Chondrocyte (in vitro differentiated cells): ENCODE measurements at regions not wholly inside any gene's neighbourhood (a gene's known extent, or its start where the extent isn't known, plus 50 kb on each side); places are given as distances from the start of the nearest gene placed in this dataset.

Experiments used
- DNase-seq: peaks from one replicate; pipeline ENCODE4 v3.0.0; 2021; ENCODE audit warnings: mixed read lengths, low spot score
- H3K27ac Mint-ChIP-seq: one replicate; pipeline ENCODE4 v1.8.0; 2021; ENCODE audit warnings: mild to moderate bottlenecking, moderate library complexity, mixed read lengths; ENCODE audit not compliant: unreplicated experiment
- H3K27me3 Mint-ChIP-seq: 2 replicates; pipeline ENCODE4 v1.8.0; 2021; ENCODE audit warnings: low read depth, mixed read lengths
- H3K36me3 Mint-ChIP-seq: 2 replicates; pipeline ENCODE4 v1.8.0; 2021; ENCODE audit warnings: low read depth, mixed read lengths
- H3K4me1 Mint-ChIP-seq: 2 replicates; pipeline ENCODE4 v1.8.0; 2021; ENCODE audit warnings: low read depth, mild to moderate bottlenecking, mixed read lengths
- H3K4me3 Mint-ChIP-seq: one replicate; pipeline ENCODE4 v1.8.0; 2021; ENCODE audit warnings: mild to moderate bottlenecking, moderate library complexity, mixed read lengths; ENCODE audit not compliant: unreplicated experiment
- H3K9me3 Mint-ChIP-seq: 2 replicates; pipeline ENCODE4 v1.8.0; 2021; ENCODE audit warnings: low read depth, mixed read lengths
- TF ChIP-seq, protein P1 (sequence below): fragments of 200-600 bp; sonication (generic); IDR thresholded peaks from 2 replicates; pipeline ENCODE4 v1.5.0; 2021; ENCODE audit warnings: antibody characterized with exemption, mild to moderate bottlenecking, moderate library complexity

DNA sequence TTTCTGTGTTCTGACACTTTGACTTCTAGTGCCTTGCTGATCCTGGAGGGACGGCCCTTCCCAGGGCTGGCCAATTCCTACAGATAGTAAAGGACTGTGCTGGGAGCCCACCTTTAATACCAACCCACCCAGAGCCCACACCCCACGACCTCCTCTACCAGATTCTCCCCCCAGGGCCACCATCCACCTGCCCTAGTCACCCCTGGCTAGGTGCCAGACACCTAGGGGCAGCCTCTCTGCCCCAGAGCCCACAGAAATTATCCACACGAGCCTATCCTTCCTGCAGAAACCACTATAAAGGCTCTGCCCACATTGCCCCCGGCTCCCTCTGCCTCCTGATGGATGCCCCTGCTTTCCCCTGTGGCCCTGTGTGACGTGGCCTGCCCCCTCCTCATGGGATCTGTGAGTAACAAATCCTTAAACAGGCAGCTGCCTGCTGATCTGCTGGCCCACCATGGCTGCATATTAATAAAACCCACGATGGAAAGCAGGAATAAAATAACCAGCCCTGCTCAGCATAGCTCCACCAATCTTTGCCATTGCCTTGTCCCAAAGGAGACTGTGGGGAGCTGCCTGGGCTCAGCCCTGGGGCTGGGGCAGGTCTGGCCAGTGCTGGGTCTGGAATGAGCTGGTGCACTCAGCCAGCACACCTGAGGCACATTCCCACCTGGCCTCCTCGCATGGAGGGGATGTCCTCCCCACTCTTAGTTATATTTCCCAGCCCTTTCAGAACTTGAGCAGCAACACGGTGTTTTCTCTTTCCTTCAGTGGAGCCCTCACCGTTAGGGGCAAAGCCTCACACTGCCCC is 488.5 kb downstream of the NPHP4 start:
- DNase-seq: peak; percentile 71
- H3K27ac Mint-ChIP-seq: no peak overlapping the region
- TF ChIP-seq, protein P1, sequence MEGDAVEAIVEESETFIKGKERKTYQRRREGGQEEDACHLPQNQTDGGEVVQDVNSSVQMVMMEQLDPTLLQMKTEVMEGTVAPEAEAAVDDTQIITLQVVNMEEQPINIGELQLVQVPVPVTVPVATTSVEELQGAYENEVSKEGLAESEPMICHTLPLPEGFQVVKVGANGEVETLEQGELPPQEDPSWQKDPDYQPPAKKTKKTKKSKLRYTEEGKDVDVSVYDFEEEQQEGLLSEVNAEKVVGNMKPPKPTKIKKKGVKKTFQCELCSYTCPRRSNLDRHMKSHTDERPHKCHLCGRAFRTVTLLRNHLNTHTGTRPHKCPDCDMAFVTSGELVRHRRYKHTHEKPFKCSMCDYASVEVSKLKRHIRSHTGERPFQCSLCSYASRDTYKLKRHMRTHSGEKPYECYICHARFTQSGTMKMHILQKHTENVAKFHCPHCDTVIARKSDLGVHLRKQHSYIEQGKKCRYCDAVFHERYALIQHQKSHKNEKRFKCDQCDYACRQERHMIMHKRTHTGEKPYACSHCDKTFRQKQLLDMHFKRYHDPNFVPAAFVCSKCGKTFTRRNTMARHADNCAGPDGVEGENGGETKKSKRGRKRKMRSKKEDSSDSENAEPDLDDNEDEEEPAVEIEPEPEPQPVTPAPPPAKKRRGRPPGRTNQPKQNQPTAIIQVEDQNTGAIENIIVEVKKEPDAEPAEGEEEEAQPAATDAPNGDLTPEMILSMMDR: no peak
- no peak overlapping the region for H3K4me3 Mint-ChIP-seq
- no peaks in the 10 kb centered on the region for H3K9me3 Mint-ChIP-seq
- no peaks in the 10 kb centered on the region for H3K36me3 Mint-ChIP-seq
- H3K27me3 Mint-ChIP-seq: peaks cover 6% of the 10 kb centered on the region
- H3K4me1 Mint-ChIP-seq: peaks cover 6% of the 10 kb centered on the region

GRCh38 chr1:5502311-5503194 is 489.7 kb downstream of the NPHP4 start:
- H3K4me3 Mint-ChIP-seq: no peak overlapping the region
- TF ChIP-seq, protein P1: no peak
- peak; percentile 40 for DNase-seq
- no peaks in the 10 kb centered on the region for H3K9me3 Mint-ChIP-seq
- peaks cover 6% of the 10 kb centered on the region for H3K4me1 Mint-ChIP-seq
- no peaks in the 10 kb centered on the region for H3K36me3 Mint-ChIP-seq
- H3K27ac Mint-ChIP-seq: no peak overlapping the region
- peaks cover 6% of the 10 kb centered on the region for H3K27me3 Mint-ChIP-seq

DNA sequence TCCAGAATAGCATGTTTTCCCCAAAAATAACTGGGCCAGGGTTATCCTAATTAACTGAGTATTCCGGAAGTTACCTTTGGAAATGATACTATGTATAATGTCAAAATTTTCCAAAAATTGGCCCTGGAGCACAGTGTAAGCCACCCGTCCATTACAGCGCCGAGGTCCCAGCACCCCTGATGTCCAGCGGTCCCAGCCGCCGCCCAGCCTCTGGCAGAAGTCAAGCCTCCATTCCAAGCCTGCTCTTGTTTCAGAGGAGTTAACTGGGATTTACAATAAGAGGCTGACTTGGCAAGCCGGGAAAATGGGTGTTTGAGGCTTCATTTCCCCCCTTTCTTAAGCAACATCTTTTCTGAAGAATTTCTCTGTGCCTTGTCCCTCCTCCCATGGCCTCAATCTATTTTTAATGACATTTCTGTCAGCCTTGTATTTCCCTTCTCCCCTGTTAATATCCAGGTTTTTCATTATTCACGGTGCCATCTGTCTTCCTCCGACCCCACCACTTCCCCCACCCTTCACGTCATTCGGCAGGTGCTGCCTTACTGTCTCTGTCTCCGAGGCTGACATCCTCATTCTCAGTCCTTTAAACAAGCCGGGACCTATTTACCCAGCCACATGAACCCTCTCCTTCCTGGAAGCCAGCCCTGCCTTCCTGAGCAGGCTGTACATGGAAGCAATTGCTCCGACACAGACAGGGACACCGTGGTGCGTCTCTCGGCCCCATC is 490.9 kb downstream of the NPHP4 start:
- Mint-ChIP-seq H3K36me3 (no peaks in the 10 kb centered on the region), H3K27me3 (peaks cover 6% of the 10 kb centered on the region), H3K4me3 (no peak overlapping the region), H3K4me1 (peaks cover 6% of the 10 kb centered on the region), H3K27ac (no peak overlapping the region), H3K9me3 (peaks cover 4% of the 10 kb centered on the region)
- TF ChIP-seq, protein P1: no peak
- DNase-seq: peak; percentile 27

GRCh38 chr1:5500541-5500940 is 491.7 kb downstream of the NPHP4 start:
- TF ChIP-seq, protein P1: no peak
- H3K9me3 Mint-ChIP-seq: peaks cover 4% of the 10 kb centered on the region
- DNase-seq: peak; percentile 63
- H3K27me3 Mint-ChIP-seq: peaks cover 6% of the 10 kb centered on the region
- H3K36me3 Mint-ChIP-seq: no peaks in the 10 kb centered on the region
- no peak overlapping the region for H3K4me3 Mint-ChIP-seq
- no peak overlapping the region for H3K27ac Mint-ChIP-seq
- H3K4me1 Mint-ChIP-seq: peaks cover 6% of the 10 kb centered on the region

DNA sequence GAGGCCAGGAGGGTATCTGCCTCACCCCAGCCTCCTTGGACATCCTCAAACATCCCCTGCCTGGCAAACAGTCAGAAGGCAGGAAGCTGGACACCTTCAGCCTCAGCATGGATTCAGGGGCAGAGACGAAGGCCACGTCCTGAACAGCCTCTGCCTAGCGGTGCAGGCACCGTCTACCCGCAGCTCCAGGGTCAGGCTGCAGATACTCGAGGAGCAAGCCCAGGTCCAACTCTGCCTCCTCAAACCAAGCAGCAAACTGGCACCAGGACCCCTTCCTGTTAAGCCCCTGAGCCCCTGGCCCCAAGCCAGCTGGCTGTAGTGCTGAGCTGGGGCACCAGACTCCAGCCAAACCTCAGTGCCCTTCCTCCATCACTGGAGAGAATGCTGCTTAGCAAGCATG is 494.7 kb downstream of the NPHP4 start:
- Mint-ChIP-seq H3K9me3 (peaks cover 4% of the 10 kb centered on the region), H3K36me3 (no peaks in the 10 kb centered on the region), H3K4me3 (no peak overlapping the region), H3K27me3 (peaks cover 9% of the 10 kb centered on the region), H3K4me1 (peaks cover 3% of the 10 kb centered on the region), H3K27ac (no peak overlapping the region)
- TF ChIP-seq, protein P1: no peak
- peak; percentile 79 for DNase-seq
